Prostate gland (tissue), 2 donors: ENCODE measurements at regions not wholly inside any gene's neighbourhood (a gene's known extent, or its start where the extent isn't known, plus 50 kb on each side); places are given as distances from the start of the nearest gene placed in this dataset.

Source experiments
- CTCF ChIP-seq, 4 experiments: fragments of 200-600 bp in 2 of 4; fragments of 450-650 bp in 2 of 4; sonication (generic) in 2 of 4; IDR thresholded peaks; 1 replicate in 3 of 4; 2 replicates in 1 of 4; pipeline ENCODE4 v1.5.1; 2016 to 2019; ENCODE audit warnings: antibody characterized with exemption in 4 of 4, mild to moderate bottlenecking in 2 of 4, moderate library complexity in 2 of 4
- POLR2A ChIP-seq: fragments of 450-650 bp; IDR thresholded peaks from one replicate; pipeline ENCODE4 v1.6.1; 2016; ENCODE audit warnings: antibody characterized with exemption, mild to moderate bottlenecking
- POLR2AphosphoS5 ChIP-seq: sonication (generic); formaldehyde crosslinking; IDR thresholded peaks from one replicate; pipeline ENCODE4 v1.6.1; 2017; ENCODE audit warnings: antibody characterized with exemption

GRCh38 chr3:23135026-23135785 is 67.9 kb upstream of the UBE2E2 start:
- TF ChIP-seq CTCF (IDR thresholded peaks at IDR 0.05) (no peak), POLR2A (no peak), POLR2AphosphoS5 (no peak)
